ENCODE measurements at regions not wholly inside any gene's neighbourhood (a gene's known extent, or its start where the extent isn't known, plus 50 kb on each side); places are given as distances from the start of the nearest gene placed in this dataset.

GRCh38 chr13:74657765-74658164 lies 523.6 kb upstream of the KLF12 start:
- no peak for DNase-seq
- H3K36me3 Mint-ChIP-seq (ENCODE audit: low read depth): no peaks in the 10 kb centered on the region
- no peak for ATAC-seq
- H3K27ac Mint-ChIP-seq: no peak overlapping the region
- peaks cover 2% of the 10 kb centered on the region for H3K9me3 Mint-ChIP-seq (ENCODE audit: low read depth)
- H3K4me3 Mint-ChIP-seq: no peak overlapping the region
- ChIA-PET POLR2A (no interaction called here), CTCF (no interaction called here)
- no peaks in the 10 kb centered on the region for H3K4me1 Mint-ChIP-seq
- peaks cover 4% of the 10 kb centered on the region for H3K27me3 Mint-ChIP-seq
- intact Hi-C loops (cut with DNase I, micrococcal nuclease): no loop called here

DNA sequence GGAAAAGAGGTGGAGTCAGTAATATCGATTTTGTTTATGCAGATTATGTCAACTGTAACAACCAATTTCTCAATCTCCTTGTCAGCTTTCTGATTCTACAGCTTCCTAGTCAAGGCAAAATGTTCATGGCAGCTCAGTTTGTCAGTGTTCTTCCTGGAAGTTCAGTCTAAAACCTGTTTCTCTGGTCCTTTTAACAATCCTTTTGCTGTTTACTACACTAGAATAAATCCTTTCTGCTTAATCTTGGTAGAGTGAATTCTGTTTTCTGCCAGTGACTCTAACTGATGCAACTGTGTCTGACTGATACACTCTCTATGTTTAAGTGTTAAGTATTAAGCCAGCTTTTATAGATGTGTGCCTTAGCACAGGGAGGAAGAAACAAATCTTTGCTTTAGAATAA lies 516.9 kb upstream of the KLF12 start:
- no peaks in the 10 kb centered on the region for H3K9me3 Mint-ChIP-seq (ENCODE audit: low read depth)
- no peak overlapping the region for H3K27ac Mint-ChIP-seq
- no peaks in the 10 kb centered on the region for H3K36me3 Mint-ChIP-seq (ENCODE audit: low read depth)
- H3K27me3 Mint-ChIP-seq: peaks cover 4% of the 10 kb centered on the region
- intact Hi-C loops (cut with DNase I, micrococcal nuclease): no loop called here
- no peak for DNase-seq
- ChIA-PET POLR2A (no interaction called here), CTCF (no interaction called here)
- H3K4me1 Mint-ChIP-seq: no peaks in the 10 kb centered on the region
- ATAC-seq: no peak
- no peak overlapping the region for H3K4me3 Mint-ChIP-seq

GRCh38 chr13:74647991-74648390 lies 513.8 kb upstream of the KLF12 start:
- intact Hi-C loops (cut with DNase I, micrococcal nuclease): no loop called here
- no peaks in the 10 kb centered on the region for H3K9me3 Mint-ChIP-seq (ENCODE audit: low read depth)
- ATAC-seq: no peak
- H3K4me3 Mint-ChIP-seq: no peak overlapping the region
- peaks cover 2% of the 10 kb centered on the region for H3K27me3 Mint-ChIP-seq
- POLR2A ChIA-PET: interaction anchor here (0.7 kb wide), 1 partner anchor 883 kb away, joined by 5 read pairs; no protein-coding TSS in a partner anchor
- H3K27ac Mint-ChIP-seq: no peak overlapping the region
- CTCF ChIA-PET: no interaction called here
- DNase-seq: no peak
- no peaks in the 10 kb centered on the region for H3K4me1 Mint-ChIP-seq
- no peaks in the 10 kb centered on the region for H3K36me3 Mint-ChIP-seq (ENCODE audit: low read depth)

DNA sequence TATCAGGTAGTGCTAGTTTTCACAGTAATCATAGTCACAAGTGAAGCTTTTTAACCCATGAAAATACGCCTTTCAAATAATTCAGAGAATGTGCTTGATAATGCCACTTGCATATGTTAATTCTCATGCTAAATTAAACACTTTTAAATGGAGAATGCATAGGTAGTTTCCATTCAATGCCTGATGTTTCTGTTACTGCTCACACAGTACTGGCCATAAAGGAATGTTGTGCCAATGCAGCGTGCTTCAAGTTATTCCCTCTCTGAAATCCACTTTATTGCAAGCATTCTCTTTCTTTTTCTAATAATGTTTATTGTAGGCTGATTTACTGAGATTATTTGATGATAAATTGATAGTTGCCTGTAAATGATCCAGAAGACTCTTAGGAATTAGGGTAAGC lies 513.0 kb upstream of the KLF12 start:
- H3K9me3 Mint-ChIP-seq (ENCODE audit: low read depth): no peaks in the 10 kb centered on the region
- peaks cover 2% of the 10 kb centered on the region for H3K27me3 Mint-ChIP-seq
- no peak overlapping the region for H3K27ac Mint-ChIP-seq
- H3K36me3 Mint-ChIP-seq (ENCODE audit: low read depth): no peaks in the 10 kb centered on the region
- DNase-seq (no peak), ATAC-seq (no peak)
- no peak overlapping the region for H3K4me3 Mint-ChIP-seq
- CTCF ChIA-PET: no interaction called here
- no peaks in the 10 kb centered on the region for H3K4me1 Mint-ChIP-seq
- intact Hi-C loops (cut with DNase I, micrococcal nuclease): no loop called here
- POLR2A ChIA-PET: no interaction called here

GRCh38 chr13:74646091-74646490 lies 511.9 kb upstream of the KLF12 start:
- POLR2A ChIA-PET: no interaction called here
- CTCF ChIA-PET: no interaction called here
- H3K4me3 Mint-ChIP-seq: no peak overlapping the region
- no peak for DNase-seq
- no peaks in the 10 kb centered on the region for H3K9me3 Mint-ChIP-seq (ENCODE audit: low read depth)
- ATAC-seq: no peak
- H3K27ac Mint-ChIP-seq: no peak overlapping the region
- intact Hi-C loops (cut with DNase I, micrococcal nuclease): no loop called here
- no peaks in the 10 kb centered on the region for H3K4me1 Mint-ChIP-seq
- H3K27me3 Mint-ChIP-seq: no peaks in the 10 kb centered on the region
- no peaks in the 10 kb centered on the region for H3K36me3 Mint-ChIP-seq (ENCODE audit: low read depth)

DNA sequence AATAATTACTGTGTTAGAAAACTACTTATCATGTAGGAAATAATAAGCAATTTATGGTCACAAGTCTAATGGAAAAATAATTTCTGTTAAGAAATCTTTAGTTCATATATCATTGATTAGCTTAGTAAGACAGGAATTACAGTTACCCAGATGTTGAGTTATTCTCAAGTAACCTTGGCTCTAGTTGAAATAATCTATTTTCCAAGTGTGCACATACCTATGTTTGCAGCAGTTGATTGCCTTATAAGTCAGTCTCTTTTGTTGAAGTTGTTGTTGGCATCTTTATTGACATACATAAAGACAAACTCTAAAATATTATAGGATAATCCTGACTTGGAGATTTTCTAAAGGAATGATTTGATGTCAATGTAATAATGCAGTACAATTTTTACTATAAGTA lies 511.4 kb upstream of the KLF12 start:
- POLR2A ChIA-PET: no interaction called here

GRCh38 chr13:74644229-74644628 lies 510.0 kb upstream of the KLF12 start:
- Mint-ChIP-seq H3K4me1 (no peaks in the 10 kb centered on the region), H3K27ac (no peak overlapping the region), H3K4me3 (no peak overlapping the region), H3K36me3 (ENCODE audit: low read depth) (no peaks in the 10 kb centered on the region), H3K27me3 (no peaks in the 10 kb centered on the region), H3K9me3 (ENCODE audit: low read depth) (no peaks in the 10 kb centered on the region)
- intact Hi-C loops (cut with DNase I, micrococcal nuclease): no loop called here
- no peak for ATAC-seq
- ChIA-PET CTCF (interaction anchor here (0.7 to 0.9 kb wide), 2 partner anchors 8 to 40 kb away, joined by 3 read pairs; no protein-coding TSS in a partner anchor), POLR2A (no interaction called here)
- DNase-seq: no peak

More for the DNA sequence above, 511.4 kb upstream of the KLF12 start:
- Mint-ChIP-seq H3K36me3 (ENCODE audit: low read depth) (no peaks in the 10 kb centered on the region), H3K9me3 (ENCODE audit: low read depth) (no peaks in the 10 kb centered on the region), H3K4me1 (no peaks in the 10 kb centered on the region), H3K27ac (no peak overlapping the region), H3K27me3 (no peaks in the 10 kb centered on the region), H3K4me3 (no peak overlapping the region)
- intact Hi-C loops (cut with DNase I, micrococcal nuclease): no loop called here
- CTCF ChIA-PET: no interaction called here
- DNase-seq (no peak), ATAC-seq (no peak)

- no peak for ATAC-seq
- intact Hi-C loops (cut with DNase I, micrococcal nuclease): no loop called here
- no peaks in the 10 kb centered on the region for H3K9me3 Mint-ChIP-seq (ENCODE audit: low read depth)
These were observed 507.4 kb upstream of the KLF12 start for GRCh38 chr13:74641586-74641985.

DNA sequence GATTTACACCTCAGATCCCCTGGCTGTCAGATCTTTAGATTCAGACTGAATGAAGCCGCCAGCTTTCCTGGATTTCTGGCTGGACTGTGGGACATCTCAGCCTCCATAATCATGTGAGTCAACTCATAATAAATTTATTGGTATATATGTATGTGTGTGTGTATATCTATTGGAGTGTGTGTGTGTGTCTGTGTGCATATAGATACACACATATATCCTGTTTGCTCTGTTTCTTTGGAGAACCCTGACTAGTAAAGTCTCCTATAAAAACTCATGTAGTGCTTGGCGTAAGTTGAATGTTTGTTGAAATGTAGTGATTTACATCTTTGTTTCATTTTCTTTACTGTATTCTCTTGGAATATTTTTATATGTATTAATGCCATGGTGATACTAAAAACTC lies 499.5 kb upstream of the KLF12 start:
- ChIA-PET POLR2A (no interaction called here), CTCF (no interaction called here)
- no peak overlapping the region for H3K4me3 Mint-ChIP-seq
- ATAC-seq (no peak), DNase-seq (no peak)
- H3K36me3 Mint-ChIP-seq (ENCODE audit: low read depth): no peaks in the 10 kb centered on the region
- intact Hi-C loops (cut with DNase I, micrococcal nuclease): no loop called here
- H3K4me1 Mint-ChIP-seq: no peaks in the 10 kb centered on the region
- H3K9me3 Mint-ChIP-seq (ENCODE audit: low read depth): no peaks in the 10 kb centered on the region
- H3K27ac Mint-ChIP-seq: no peak overlapping the region
- H3K27me3 Mint-ChIP-seq: peaks cover 2% of the 10 kb centered on the region

More at GRCh38 chr13:74641586-74641985, 507.4 kb upstream of the KLF12 start:
- ChIA-PET POLR2A (no interaction called here), CTCF (interaction anchor here (0.6 kb wide), 1 partner anchor 318 kb away, joined by 4 read pairs; no protein-coding TSS in a partner anchor)
- no peak overlapping the region for H3K4me3 Mint-ChIP-seq
- H3K27me3 Mint-ChIP-seq: no peaks in the 10 kb centered on the region
- no peaks in the 10 kb centered on the region for H3K4me1 Mint-ChIP-seq
- no peak for DNase-seq
- no peaks in the 10 kb centered on the region for H3K36me3 Mint-ChIP-seq (ENCODE audit: low read depth)
- no peak overlapping the region for H3K27ac Mint-ChIP-seq

- H3K27me3 Mint-ChIP-seq: peaks cover 8% of the 10 kb centered on the region
- no peaks in the 10 kb centered on the region for H3K36me3 Mint-ChIP-seq (ENCODE audit: low read depth)
- POLR2A ChIA-PET: no interaction called here
- no peak overlapping the region for H3K27ac Mint-ChIP-seq
- no peak overlapping the region for H3K4me3 Mint-ChIP-seq
- H3K9me3 Mint-ChIP-seq (ENCODE audit: low read depth): no peaks in the 10 kb centered on the region
- CTCF ChIA-PET: no interaction called here
- no peaks in the 10 kb centered on the region for H3K4me1 Mint-ChIP-seq
- ATAC-seq (no peak), DNase-seq (no peak)
- intact Hi-C loops (cut with DNase I, micrococcal nuclease): no loop called here
These were observed 495.8 kb upstream of the KLF12 start for GRCh38 chr13:74629985-74630384.

GRCh38 chr13:74625541-74625940 lies 491.3 kb upstream of the KLF12 start:
- DNase-seq (no peak), ATAC-seq (no peak)
- POLR2A ChIA-PET: no interaction called here
- no peaks in the 10 kb centered on the region for H3K9me3 Mint-ChIP-seq (ENCODE audit: low read depth)
- H3K4me1 Mint-ChIP-seq: no peaks in the 10 kb centered on the region
- intact Hi-C loops (cut with DNase I, micrococcal nuclease): no loop called here
- no peaks in the 10 kb centered on the region for H3K36me3 Mint-ChIP-seq (ENCODE audit: low read depth)
- H3K27ac Mint-ChIP-seq: no peak overlapping the region
- CTCF ChIA-PET: interaction anchor here (0.8 kb wide), 1 partner anchor 269 kb away, joined by 3 read pairs; no protein-coding TSS in a partner anchor
- H3K4me3 Mint-ChIP-seq: no peak overlapping the region
- H3K27me3 Mint-ChIP-seq: peaks cover 8% of the 10 kb centered on the region

GRCh38 chr13:74623761-74624160 lies 489.6 kb upstream of the KLF12 start:
- Mint-ChIP-seq H3K36me3 (ENCODE audit: low read depth) (no peaks in the 10 kb centered on the region), H3K4me3 (no peak overlapping the region), H3K27me3 (peaks cover 7% of the 10 kb centered on the region), H3K27ac (no peak overlapping the region), H3K9me3 (ENCODE audit: low read depth) (no peaks in the 10 kb centered on the region), H3K4me1 (no peaks in the 10 kb centered on the region)
- POLR2A ChIA-PET: no interaction called here
- DNase-seq (no peak), ATAC-seq (no peak)
- intact Hi-C loops (cut with DNase I, micrococcal nuclease): no loop called here
- CTCF ChIA-PET: no interaction called here

- H3K27ac Mint-ChIP-seq: no peak overlapping the region
- ChIA-PET CTCF (interaction anchor here (0.7 kb wide), 1 partner anchor 49 kb away, joined by 3 read pairs; no protein-coding TSS in a partner anchor), POLR2A (no interaction called here)
These were observed 488.1 kb upstream of the KLF12 start for GRCh38 chr13:74622284-74622683.

More at GRCh38 chr13:74622284-74622683, 488.1 kb upstream of the KLF12 start:
- H3K4me3 Mint-ChIP-seq: no peak overlapping the region
- H3K36me3 Mint-ChIP-seq (ENCODE audit: low read depth): no peaks in the 10 kb centered on the region
- intact Hi-C loops (cut with DNase I, micrococcal nuclease): no loop called here
- DNase-seq: no peak
- peaks cover 4% of the 10 kb centered on the region for H3K27me3 Mint-ChIP-seq
- H3K4me1 Mint-ChIP-seq: no peaks in the 10 kb centered on the region
- no peaks in the 10 kb centered on the region for H3K9me3 Mint-ChIP-seq (ENCODE audit: low read depth)
- no peak for ATAC-seq

All from activated CD4-positive, alpha-beta T cell treated with anti-CD3 and anti-CD28 coated beads for 36 hours (primary cell).